ENCODE measurements at regions not wholly inside any gene's neighbourhood (a gene's known extent, or its start where the extent isn't known, plus 50 kb on each side); places are given as distances from the start of the nearest gene placed in this dataset.

- DNase-seq (ENCODE audit: low spot score), result no peak
- TF ChIP-seq CTCF (IDR thresholded peaks at IDR 0.05), result no peak
- ATAC-seq (ENCODE audit: low FRiP score), result no peak
Observed at GRCh38 chr1:187096689-187097088, 267.9 kb downstream of the PLA2G4A start.

DNA sequence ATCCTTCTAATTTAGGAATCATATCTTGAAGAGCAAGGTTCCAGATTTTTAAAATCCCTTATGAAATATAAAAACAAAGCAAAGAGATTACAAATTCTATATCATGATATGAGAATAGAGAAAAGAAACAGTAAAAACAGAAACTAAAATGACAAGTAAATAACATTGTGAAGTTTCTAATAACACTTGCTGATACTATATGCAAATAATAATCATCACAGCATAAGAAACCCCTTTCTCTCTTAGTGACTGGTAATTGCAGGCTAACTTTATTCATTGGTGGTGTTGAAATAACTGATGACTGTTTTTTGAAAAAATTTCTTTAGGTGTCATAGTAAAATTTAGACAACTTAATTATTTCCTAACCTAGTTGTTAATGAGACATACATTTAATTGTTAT is 281.6 kb downstream of the PLA2G4A start:
- no peak for ATAC-seq (ENCODE audit: low FRiP score)
- TF ChIP-seq CTCF (IDR thresholded peaks at IDR 0.05), result no peak

DNA sequence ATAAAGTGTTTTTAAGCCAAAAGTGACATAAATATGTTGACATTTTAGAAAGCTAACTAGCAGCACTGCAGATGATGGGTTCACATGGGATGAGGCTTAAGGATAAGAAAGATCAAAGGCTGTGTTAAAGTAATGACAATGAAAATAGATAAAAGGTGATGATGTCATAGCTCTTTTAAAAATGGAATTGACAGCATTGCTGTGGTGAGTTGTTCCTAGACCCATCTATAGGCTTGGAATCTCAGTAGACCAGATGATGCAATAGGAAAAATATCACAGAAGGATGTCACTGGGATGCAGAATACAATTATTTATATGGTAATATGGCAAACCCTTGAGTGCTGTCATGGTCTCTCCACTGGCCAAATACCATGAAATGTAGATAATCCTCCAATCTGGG is 286.0 kb downstream of the PLA2G4A start:
- DNase-seq (ENCODE audit: low spot score), result no peak
- TF ChIP-seq CTCF (IDR thresholded peaks at IDR 0.05), result no peak
- no peak for ATAC-seq (ENCODE audit: low FRiP score)

More for the DNA sequence above, 281.6 kb downstream of the PLA2G4A start:
- DNase-seq (ENCODE audit: low spot score), result no peak

DNA sequence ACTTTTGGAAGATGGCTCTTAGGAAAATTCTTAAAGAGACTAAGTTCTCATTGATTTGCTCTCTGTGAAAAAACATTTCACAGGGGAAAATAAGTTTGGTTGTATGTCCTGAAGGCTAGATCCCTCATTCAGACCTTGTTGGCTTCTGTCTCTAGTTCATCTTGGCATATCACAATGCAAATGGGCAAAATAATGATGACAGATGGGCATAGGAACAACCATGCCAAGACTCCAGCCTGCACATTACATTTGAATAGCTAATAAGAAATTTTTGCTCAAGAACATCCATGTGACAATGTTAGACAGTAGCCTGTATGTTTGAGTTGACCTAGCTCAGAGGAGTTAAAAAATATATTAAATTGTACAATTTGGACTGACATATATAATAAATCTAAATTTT is 292.9 kb downstream of the PLA2G4A start:
- ATAC-seq (ENCODE audit: low FRiP score), result no peak
- no peak for DNase-seq (ENCODE audit: low spot score)
- TF ChIP-seq CTCF (IDR thresholded peaks at IDR 0.05), result no peak

DNA sequence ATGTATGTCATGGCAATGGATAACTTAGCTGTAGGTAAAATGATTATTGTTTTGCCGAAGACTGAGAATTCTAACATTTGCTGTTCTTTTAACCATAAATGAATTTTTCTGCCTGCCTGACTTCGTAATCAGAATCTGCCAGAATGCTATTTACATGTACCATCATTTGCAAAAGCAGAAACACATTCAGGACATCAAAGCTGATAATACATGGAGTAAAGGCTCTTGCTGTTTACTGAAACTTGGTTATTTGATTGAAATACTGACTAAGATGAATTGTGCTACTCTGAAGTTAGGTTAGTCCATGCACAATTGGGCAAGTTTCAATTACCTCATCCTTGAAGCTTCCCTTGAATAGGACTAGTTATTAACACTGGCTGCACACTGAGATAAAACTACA is 293.8 kb downstream of the PLA2G4A start:
- no peak for TF ChIP-seq CTCF (IDR thresholded peaks at IDR 0.05)
- DNase-seq (ENCODE audit: low spot score) (no peak), ATAC-seq (ENCODE audit: low FRiP score) (no peak)

DNA sequence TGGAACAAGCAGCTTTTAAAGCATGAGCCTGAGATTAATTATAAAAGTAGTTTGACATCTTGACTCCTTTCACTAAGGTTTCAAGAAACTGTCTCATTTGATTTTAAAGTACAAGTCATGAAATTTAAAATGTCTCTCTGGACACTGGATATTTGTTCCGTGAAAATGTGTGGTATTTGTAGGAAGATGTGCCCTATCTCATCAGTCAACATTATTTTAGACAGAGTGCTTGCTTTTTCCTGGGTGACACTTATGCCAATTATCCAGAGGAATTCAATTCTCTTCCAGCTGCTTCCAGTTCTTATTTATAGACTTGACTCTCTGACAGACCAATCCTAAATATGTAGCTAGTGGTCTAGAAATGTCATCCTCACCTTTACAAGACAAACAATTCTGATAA is 300.4 kb downstream of the PLA2G4A start:
- TF ChIP-seq CTCF (IDR thresholded peaks at IDR 0.05), result no peak
- ATAC-seq (ENCODE audit: low FRiP score), result no peak

DNA sequence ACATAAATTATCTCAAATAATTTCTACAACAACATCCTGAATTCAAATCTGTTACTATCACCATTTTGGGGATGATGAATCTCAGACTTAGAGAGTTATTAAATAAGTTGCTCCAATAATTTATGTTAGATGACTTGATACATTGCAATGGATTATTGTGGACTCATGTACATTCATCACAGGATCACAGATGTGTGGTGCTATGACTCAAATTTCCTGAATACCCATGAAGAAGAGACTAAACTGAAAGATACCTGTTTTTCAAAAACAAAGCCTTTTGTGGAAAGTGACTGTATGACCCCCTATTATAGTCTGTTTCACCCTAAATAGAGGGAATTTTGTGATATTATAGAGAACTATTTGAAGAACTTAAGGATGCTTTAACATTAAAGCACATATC is 315.0 kb downstream of the PLA2G4A start:
- DNase-seq (ENCODE audit: low spot score) (no peak), ATAC-seq (ENCODE audit: low FRiP score) (no peak)
- no peak for TF ChIP-seq CTCF (IDR thresholded peaks at IDR 0.05)

More for the DNA sequence above, 300.4 kb downstream of the PLA2G4A start:
- no peak for DNase-seq (ENCODE audit: low spot score)

Measured in omental fat pad (tissue), 3 donors.